Esophagus squamous epithelium (tissue), 5 donors: ENCODE measurements at regions not wholly inside any gene's neighbourhood (a gene's known extent, or its start where the extent isn't known, plus 50 kb on each side); places are given as distances from the start of the nearest gene placed in this dataset.
"Not testable (repeated sequence)": the region's sequence is repeated elsewhere in the genome, so short reads cannot be mapped to it uniquely, and the experiment has no call there.

Experiments used
- DNase-seq: peaks from one replicate; lab custom pipeline; 2025; lab: John Stamatoyannopoulos, UW
- H3K27ac ChIP-seq, 4 donors: fragments of 200-600 bp; sonication (generic); one replicate each; pipeline ENCODE4 v1.5.1; 2016 to 2019; ENCODE audit warnings: mild to moderate bottlenecking in 1 of 4
- H3K27me3 ChIP-seq, 4 donors: fragments of 200-600 bp; sonication (generic); 1 replicate in 3 of 4; 2 replicates in 1 of 4; pipeline versions ENCODE4 v1.5.1 to v1.6.0; 2017 to 2021; ENCODE audit warnings: antibody characterized with exemption in 1 of 4
- H3K36me3 ChIP-seq, 3 donors: fragments of 200-600 bp; sonication (generic); one replicate each; pipeline ENCODE4 v1.5.1; 2016 to 2019
- H3K4me1 ChIP-seq, 3 donors: fragments of 200-600 bp; sonication (generic); one replicate each; pipeline ENCODE4 v1.5.1; 2017 to 2019
- H3K4me3 ChIP-seq, 4 donors: fragments of 200-600 bp; sonication (generic); 1 replicate in 3 of 4; 2 replicates in 1 of 4; pipeline ENCODE4 v1.5.1; 2016 to 2019; ENCODE audit warnings: mild to moderate bottlenecking in 2 of 4, moderate library complexity in 1 of 4
- H3K9me3 ChIP-seq, 3 donors: fragments of 200-600 bp; sonication (generic); one replicate each; pipeline ENCODE4 v1.5.1; 2016 to 2019
- POLR2A ChIP-seq, 4 donors: fragments of 450-650 bp; IDR thresholded peaks; one replicate each; pipeline ENCODE4 v1.6.1; 2017; ENCODE audit warnings: antibody characterized with exemption in 4 of 4, mild to moderate bottlenecking in 4 of 4, moderate library complexity in 3 of 4
- WGBS, 2 donors: methylation state at CpG; one replicate each; pipeline ENCODE4 v1.1.5; 2018; 5-methylcytosine and 5-hydroxymethylcytosine counted together
- intact Hi-C: fragments of 100-400 bp; cut with DNase I; formaldehyde crosslinking; loops from one replicate; pipeline ENCODE4 v1.15.0; 2022
- TF ChIP-seq, protein P1 (sequence below), 6 experiments: fragments of 450-650 bp in 4 of 6; fragments of 200-600 bp in 2 of 6; sonication (generic) in 2 of 6; IDR thresholded peaks; one replicate each; pipeline ENCODE4 v1.5.1; 2016 to 2019; ENCODE audit warnings: antibody characterized with exemption in 6 of 6, mild to moderate bottlenecking in 4 of 6, moderate library complexity in 4 of 6
- donor health status: DM: yes; HTN: yes; CAD: no.

DNA sequence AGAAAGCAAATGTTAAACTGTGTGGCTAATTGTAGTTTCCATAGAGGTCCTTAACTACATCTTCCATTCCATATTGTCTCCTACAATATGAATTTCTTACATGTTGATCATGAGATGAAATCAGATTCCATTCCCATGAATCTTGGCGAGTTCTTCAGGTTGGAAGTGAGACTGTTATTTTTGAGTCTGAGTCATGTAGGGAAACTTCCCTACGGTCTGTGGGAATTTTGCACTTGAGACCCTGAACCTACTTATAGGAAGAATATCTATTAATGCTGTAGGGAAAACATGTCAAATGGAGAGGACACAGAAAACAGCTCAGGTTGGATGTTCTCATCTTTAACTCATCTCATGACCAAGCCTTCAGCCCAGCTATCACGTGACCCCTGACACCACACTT lies 1226.0 kb downstream of the CDY2B start:
- DNase-seq = no peak
- H3K27ac ChIP-seq = no peak overlapping the region
- 54% methylated on average over 3 of the region's 3 CpGs; no CpG with 5 or more reads in 1 of the 2 donors for WGBS, 2 donors
- no peaks in the 10 kb centered on the region for H3K9me3 ChIP-seq
- no peaks in the 10 kb centered on the region for H3K4me1 ChIP-seq
- TF ChIP-seq POLR2A (IDR thresholded peaks at IDR 0.05) = no peak
- TF ChIP-seq, protein P1, sequence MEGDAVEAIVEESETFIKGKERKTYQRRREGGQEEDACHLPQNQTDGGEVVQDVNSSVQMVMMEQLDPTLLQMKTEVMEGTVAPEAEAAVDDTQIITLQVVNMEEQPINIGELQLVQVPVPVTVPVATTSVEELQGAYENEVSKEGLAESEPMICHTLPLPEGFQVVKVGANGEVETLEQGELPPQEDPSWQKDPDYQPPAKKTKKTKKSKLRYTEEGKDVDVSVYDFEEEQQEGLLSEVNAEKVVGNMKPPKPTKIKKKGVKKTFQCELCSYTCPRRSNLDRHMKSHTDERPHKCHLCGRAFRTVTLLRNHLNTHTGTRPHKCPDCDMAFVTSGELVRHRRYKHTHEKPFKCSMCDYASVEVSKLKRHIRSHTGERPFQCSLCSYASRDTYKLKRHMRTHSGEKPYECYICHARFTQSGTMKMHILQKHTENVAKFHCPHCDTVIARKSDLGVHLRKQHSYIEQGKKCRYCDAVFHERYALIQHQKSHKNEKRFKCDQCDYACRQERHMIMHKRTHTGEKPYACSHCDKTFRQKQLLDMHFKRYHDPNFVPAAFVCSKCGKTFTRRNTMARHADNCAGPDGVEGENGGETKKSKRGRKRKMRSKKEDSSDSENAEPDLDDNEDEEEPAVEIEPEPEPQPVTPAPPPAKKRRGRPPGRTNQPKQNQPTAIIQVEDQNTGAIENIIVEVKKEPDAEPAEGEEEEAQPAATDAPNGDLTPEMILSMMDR (IDR thresholded peaks at IDR 0.05) = no peak
- no peaks in the 10 kb centered on the region for H3K27me3 ChIP-seq
- intact Hi-C loops = no loop called here
- no peaks in the 10 kb centered on the region for H3K36me3 ChIP-seq
- H3K4me3 ChIP-seq = no peak overlapping the region

DNA sequence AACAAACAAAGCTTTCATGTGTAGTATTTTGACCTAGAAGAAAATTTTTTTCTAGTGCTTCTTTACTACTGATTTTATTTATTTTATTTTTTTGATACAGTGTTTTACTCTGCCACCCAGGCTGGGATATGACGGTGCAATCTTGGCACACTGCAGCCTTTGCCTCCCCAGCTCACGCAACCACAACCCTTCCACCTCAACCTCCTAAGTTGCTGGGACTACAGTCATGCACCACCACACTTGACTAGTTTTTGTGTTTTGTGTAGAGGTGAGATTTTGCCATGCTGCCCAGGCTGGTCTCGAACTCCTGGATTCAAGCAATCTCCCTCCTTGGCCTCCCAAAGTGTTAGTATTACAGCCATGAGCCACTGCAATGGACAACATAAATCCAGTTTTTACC lies 1234.0 kb downstream of the CDY2B start:
- TF ChIP-seq, protein P1 (IDR thresholded peaks at IDR 0.05) = no peak
- no peak for TF ChIP-seq POLR2A (IDR thresholded peaks at IDR 0.05)
- intact Hi-C loops = no loop called here
- DNase-seq = no peak
- Histone ChIP-seq H3K36me3 (no peaks in the 10 kb centered on the region), H3K4me3 (no peak overlapping the region), H3K9me3 (no peaks in the 10 kb centered on the region), H3K27ac (no peak overlapping the region), H3K27me3 (no peaks in the 10 kb centered on the region), H3K4me1 (peaks cover 0 to 32% (median 0%) of the 10 kb centered on the region in 3 donors)
- 80% methylated on average over 2 of the region's 3 CpGs; no CpG with 5 or more reads in 1 of the 2 donors for WGBS, 2 donors

DNA sequence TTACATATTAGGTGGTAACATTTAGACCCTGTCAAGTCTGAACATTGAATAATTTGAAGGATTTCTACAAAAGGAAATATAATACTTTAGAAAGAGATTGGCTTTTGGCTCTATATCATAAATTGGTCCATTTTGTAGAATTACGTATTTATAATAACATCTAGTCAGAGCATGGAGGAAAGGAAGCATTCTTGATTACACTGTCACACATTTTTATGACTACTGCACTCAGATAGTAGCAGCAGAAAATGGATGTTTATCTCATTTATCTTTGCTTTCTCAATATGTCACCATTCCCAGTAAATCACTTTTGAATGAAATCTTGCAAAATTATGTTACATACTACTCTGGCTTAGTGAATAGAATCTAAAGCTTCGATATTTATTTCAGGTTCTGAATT lies 1234.6 kb downstream of the CDY2B start:
- H3K36me3 ChIP-seq = no peaks in the 10 kb centered on the region
- no peak overlapping the region for H3K27ac ChIP-seq
- no peak overlapping the region for H3K4me3 ChIP-seq
- H3K9me3 ChIP-seq = no peaks in the 10 kb centered on the region
- H3K4me1 ChIP-seq = peaks cover 0 to 32% (median 0%) of the 10 kb centered on the region in 3 donors
- no peaks in the 10 kb centered on the region for H3K27me3 ChIP-seq
- intact Hi-C loops = no loop called here
- TF ChIP-seq, protein P1 (IDR thresholded peaks at IDR 0.05) = no peak
- no peak for TF ChIP-seq POLR2A (IDR thresholded peaks at IDR 0.05)
- no peak for DNase-seq
- WGBS, 2 donors = 92% methylated on average over 2 of the region's 2 CpGs; no CpG with 5 or more reads in 1 of the 2 donors

DNA sequence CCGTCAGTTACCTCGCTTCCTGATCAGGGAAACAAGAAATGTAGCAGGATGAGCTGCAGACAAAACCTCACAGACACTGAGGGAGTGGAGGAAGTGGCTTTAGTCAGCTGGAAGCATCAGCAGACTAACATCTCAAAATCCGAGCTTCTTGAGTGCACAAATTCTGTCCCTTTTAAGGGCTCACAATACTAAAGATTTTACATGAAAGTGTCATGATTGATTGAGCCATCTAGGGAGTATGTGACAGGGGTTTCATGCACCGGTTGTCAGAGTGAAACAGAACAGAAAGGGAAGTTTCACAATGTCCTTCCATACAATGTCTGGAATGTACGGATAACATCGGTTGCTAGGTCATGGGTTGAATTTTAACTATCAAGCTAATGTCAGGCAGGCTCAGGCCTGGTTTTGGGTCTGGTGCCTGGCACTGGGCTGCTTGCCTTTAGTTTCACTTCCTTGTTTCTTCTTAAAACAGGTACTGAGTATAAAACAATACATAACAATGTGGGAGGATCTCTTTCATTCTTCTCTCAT lies 1235.7 kb downstream of the CDY2B start:
- Histone ChIP-seq H3K9me3 (no peaks in the 10 kb centered on the region), H3K27ac (peak overlapping the region in 2 of 4 donors; percentile 24 to 68), H3K4me3 (no peak overlapping the region), H3K27me3 (no peaks in the 10 kb centered on the region), H3K36me3 (no peaks in the 10 kb centered on the region), H3K4me1 (peaks cover 0 to 32% (median 0%) of the 10 kb centered on the region in 3 donors)
- intact Hi-C loops = no loop called here
- TF ChIP-seq, protein P1 (IDR thresholded peaks at IDR 0.05) = no peak
- TF ChIP-seq POLR2A (IDR thresholded peaks at IDR 0.05) = no peak
- 73% methylated on average over 6 of the region's 6 CpGs; no CpG with 5 or more reads in 1 of the 2 donors for whole genome bisulfite sequencing, 2 donors
- no peak for DNase-seq

DNA sequence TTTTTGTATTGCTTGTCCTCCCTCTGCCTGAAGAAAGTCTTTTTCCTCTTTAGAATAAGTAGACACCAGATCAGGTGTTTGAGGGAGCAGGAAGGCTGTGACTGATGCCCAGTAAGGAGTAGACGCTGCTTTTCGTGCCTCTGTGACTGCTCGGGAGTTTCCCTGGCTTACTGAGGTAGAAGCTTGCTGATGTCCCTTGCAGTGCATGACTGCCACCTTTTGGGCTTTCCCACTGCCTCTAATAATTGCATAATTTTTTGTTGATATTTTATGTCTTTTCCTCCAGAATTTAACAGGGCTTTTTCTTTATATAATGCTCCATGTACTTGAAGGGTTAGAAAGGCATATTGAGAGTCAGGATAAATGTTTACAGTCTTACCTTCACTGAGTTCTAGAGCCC lies 1240.2 kb downstream of the CDY2B start:
- TF ChIP-seq, protein P1 (IDR thresholded peaks at IDR 0.05) = peak in 2 of 6 experiments; percentile 32 to 63
- no peak for TF ChIP-seq POLR2A (IDR thresholded peaks at IDR 0.05)
- intact Hi-C loops = no loop called here
- H3K4me3 ChIP-seq = no peak overlapping the region
- WGBS, 2 donors = no CpG with 5 or more reads among the region's 3 CpGs
- peaks cover 0 to 32% (median 0%) of the 10 kb centered on the region in 3 donors for H3K4me1 ChIP-seq
- no peak for DNase-seq
- no peaks in the 10 kb centered on the region for H3K36me3 ChIP-seq
- H3K9me3 ChIP-seq = no peaks in the 10 kb centered on the region
- no peak overlapping the region for H3K27ac ChIP-seq
- no peaks in the 10 kb centered on the region for H3K27me3 ChIP-seq

DNA sequence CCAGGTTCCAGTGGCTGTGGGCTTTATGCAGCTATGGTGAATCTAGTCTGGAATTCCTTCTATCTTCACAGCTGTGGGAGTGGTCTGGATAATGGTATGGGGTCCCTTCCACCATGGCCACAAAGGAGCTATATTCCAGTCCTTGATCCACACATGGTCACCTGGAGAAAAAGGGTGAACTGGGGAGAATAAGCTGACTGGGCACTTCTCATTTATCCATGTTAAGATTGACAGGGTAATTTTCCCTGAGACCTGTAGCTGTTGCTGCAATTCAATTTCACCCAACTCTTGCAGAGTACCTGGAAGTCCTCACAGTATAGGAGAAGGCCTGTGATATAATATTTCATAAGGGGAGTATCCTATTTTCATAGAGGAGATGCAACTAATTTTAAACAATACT lies 1241.3 kb downstream of the CDY2B start:
- H3K27ac ChIP-seq, H3K27me3 ChIP-seq, intact Hi-C loops, DNase-seq, H3K36me3 ChIP-seq, H3K4me3 ChIP-seq, H3K9me3 ChIP-seq: not testable (repeated sequence)
- H3K4me1 ChIP-seq = peaks cover 0 to 24% (median 0%) of the 10 kb centered on the region in 3 donors
